Activated naive CD4-positive, alpha-beta T cell treated with anti-CD3 and anti-CD28 coated beads, Interleukin-2, amount 50 U/mL, for 16 hours (primary cell): ENCODE measurements at regions not wholly inside any gene's neighbourhood (a gene's known extent, or its start where the extent isn't known, plus 50 kb on each side); places are given as distances from the start of the nearest gene placed in this dataset.
A peak's percentile ranks its signal among the peaks of the same experiment; 100 is the strongest.
"Not testable (repeated sequence)": the region's sequence is repeated elsewhere in the genome, so short reads cannot be mapped to it uniquely, and the experiment has no call there.

Experiments
- DNase-seq: peaks from one replicate; pipeline ENCODE4 v3.0.0-alpha.2; 2020

DNA sequence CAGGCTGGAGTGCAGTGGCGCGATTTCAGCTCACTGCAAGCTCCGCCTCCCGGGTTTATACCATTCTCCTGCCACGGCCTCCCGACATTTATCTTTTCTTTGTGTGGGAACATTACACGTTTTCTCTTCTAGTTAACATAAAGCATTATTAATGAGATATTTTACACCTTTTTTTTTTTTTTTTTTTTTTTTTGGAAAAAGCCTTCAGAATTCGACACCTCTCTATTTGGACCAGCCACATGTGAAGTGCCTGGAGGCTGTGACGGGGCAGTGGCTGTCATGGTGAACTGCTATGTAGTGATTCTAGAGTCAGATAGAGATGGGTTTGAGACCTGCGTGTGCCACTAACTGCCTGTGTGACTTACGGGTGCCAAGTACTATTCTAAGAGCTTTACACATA, 64.3 kb downstream of the SMIM38 start:
- DNase-seq, result no peak

DNA sequence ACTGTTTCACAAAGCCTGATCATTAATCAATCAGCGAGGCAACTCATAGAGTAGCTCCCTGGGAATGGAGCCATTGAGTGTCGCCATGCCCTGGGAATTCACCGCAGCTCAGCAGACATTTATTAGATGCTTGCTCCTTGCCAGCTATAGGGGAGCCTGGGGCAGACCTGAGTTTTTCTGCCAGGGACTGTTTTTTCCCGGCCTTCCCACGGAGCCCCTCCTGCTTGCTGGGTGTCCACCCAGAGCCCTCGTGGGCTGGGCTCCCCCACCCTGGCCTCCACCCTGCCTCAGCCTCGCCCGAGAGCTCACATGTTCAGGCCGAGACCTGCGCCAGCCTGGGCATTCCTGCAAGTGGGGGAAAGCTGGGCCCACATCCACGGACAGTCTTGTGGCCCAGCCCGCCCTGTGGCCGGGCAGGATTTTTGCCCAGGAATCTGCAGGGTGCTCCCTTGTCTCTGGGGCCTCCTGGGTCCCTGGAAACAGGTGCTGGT, 64.9 kb downstream of the SMIM38 start:
- peak; percentile 3 for DNase-seq

DNA sequence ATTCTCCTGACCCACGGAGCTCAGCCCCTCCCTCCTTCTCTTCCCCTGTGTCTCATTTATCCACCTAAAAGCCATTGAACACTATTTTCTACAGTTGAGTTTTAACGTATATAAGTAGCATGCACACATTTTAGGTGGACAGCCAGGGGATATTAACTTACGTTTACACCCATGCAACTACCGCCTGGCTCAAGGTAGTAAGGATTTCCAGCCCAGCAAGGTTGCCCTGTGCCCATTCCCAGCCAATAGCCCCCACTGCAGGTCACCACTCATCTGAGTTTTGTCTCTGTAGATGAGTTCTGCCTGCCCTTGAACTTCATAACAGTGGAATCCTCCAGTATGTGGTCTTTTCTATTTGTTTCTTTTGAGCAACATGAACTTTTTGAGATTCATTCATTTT, 65.4 kb downstream of the SMIM38 start:
- peak; percentile 1 for DNase-seq

DNA sequence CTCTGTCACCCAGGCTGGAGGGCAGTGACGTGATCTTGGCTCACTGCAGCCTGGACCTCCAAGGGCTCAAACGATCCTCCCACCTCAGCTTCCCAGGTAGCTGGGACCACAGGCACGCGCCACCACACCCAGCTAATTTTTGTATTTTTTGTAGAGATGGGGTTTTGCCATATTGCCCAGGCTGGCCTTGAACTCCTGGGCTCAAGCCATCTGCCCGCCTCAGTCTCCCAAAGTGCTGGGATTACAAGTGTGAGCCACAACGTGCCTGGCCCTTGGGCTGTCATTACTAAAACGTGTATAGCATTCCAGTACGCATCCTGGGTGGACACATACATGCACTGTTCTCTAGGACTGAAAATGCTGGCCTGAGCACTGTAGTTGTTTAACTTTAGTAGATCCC, 65.9 kb downstream of the SMIM38 start:
- DNase-seq, result not testable (repeated sequence)

GRCh38 chr11:69227271-69227670, 66.7 kb upstream of the MYEOV start:
- no peak for DNase-seq

- DNase-seq, result no peak
Observed at GRCh38 chr11:69229511-69229910, 64.4 kb upstream of the MYEOV start.

DNA sequence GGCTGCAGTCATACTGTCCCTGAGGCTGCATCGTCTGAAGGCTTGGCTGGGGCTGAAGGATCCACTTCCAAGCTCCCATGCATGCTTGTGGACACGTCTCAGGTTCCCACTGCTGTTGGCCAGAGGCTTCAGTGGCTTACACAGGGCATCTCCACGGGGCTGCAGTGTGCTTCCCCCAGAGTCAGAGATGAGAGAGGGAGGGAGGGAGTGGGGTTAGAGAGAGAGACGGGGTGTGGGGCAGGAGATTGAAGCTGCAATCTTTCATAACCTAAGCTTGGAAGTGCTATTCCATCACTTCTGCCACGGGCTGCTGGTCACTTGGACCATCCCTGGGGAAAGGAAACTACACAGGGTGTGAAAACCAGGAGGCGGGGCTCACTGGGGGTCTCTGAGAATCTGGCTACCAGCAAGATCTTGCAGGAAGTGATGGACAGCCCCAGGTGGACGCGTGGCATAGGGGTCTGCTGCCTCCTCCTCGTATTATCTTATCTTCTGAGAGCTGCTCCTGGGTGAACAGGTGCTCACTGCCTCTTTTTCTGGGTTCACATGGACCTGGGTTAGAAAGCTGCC, 63.0 kb upstream of the MYEOV start:
- DNase-seq, result no peak

GRCh38 chr11:69231466-69232018, 62.4 kb upstream of the MYEOV start:
- peak; percentile 0 for DNase-seq

GRCh38 chr11:69232821-69233743, 60.9 kb upstream of the MYEOV start:
- peak; percentile 6 for DNase-seq

GRCh38 chr11:69233744-69234570, 60.0 kb upstream of the MYEOV start:
- peak; percentile 2 for DNase-seq

- DNase-seq, result no peak
Observed at GRCh38 chr11:69234740-69235710, 58.9 kb upstream of the MYEOV start.

DNA sequence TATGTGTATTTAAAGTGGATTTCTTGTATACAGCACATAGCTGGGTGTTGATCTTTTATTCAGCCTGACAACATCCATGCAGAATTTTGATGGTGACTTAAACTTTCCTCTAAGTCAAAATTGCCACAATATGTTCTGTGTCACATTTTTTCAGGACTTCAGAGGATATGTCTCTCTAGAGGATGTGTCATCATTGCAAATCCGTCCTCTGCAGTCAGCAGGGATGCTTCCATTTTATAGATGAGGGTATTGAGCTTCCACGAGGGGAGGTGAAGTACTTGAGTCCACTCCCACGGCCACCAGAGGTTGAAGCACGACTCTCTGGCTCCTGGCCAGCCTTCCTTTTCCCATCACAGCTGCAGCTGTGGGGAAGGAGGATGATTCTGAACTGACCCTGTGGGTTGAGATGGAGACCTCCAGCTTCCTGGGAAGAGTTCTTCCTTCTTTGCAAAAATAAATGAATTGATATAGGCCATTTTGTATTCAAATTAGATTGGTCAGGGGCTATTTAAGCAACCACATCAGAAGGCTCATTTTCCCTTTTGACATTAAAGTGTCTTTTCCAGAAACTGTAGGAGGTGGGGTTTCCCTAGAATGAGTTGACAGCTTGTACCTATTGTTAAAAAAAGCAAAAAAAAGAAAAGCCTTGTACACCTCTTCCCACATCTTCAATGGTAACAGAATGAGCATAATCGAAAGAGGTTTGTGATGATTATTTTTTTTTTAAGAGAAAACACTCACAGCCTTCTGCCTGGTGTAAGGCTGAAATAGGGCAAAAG, 55.2 kb upstream of the MYEOV start:
- no peak for DNase-seq

DNA sequence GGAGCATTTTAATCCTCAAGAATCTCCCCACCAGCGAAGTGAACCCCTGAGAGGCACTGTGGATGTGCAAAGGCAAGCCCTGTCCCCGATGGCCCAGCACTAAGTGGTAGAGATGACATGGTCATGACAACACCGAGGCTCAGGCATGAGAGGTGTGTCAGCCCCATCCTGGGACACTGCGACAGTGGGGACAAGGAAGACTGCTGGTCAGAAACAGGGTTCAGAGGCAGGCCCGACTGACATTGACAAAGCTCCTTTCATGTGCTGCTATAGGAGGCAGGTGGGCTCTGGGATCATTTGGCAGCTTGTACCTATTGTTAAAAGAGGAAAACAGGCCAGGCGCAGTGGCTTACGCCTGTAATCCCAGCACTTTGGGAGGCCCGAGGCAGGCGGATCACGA, 54.3 kb upstream of the MYEOV start:
- no peak for DNase-seq

DNA sequence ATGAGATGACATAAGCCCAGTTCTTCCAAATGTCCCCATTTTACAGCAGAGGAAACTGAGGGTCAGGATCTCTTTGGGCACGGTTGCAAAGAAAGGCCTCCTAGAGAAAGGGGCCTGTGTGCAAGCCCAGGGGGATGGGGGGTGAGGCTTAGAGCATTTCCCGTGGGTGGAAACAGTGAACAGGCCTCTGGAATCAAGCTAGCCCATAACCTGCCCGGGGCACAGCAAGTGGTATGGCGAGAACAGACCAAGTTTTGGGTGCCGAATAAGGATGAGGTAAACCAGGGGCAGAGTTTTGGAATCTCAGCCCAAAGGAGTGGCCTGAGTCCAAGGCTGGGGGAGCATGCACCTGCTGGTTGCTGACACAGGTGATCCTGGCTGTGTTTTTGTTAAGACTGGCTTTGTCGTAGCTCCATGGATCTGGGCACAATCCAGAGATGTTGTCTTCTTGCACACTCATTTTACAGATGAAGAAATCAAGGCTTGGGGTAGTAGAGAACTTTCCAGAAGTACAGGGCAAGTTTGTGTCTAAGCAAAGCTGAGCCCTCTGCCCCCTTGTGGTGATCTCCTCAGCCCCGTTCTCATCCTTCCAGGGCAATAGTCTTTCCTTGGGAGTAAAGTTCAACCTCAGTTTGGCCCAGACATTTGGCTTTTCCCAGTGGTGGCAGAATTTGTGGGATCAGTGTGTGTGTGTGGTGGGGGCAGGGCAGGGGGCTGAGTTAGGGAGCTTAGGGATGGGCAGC, 53.5 kb upstream of the MYEOV start:
- no peak for DNase-seq

DNA sequence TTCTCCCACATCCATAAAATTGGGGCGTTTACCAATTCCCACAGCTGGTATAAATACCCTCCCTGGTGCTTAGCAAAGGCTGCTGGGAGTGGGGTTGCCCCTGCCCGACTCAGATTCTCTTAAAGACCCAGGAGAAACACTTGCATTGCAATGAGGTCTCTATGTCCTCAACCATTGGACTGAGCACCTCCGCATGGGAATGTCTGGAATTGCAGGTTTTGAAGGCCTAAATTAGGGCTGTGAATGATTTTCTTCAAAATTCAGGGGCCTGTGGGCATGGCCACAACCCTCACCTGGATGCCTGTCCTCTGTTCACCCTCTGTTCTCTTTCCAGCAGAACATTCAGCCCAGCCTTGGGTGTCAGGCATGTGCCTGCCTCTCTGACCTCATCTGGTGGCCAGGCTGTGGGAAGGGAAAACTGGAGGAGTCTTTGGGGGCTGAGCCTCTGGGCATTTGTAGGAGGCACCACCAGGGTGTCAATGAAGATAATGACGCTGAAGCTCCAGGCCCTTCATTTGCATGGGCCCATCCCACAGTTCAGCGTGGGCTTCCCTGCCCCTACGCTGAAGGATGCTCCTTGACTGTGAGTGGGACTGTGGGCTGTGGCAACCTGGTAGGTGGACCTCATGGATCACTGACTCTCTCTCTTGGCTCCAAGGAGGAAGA, 52.7 kb upstream of the MYEOV start:
- no peak for DNase-seq

GRCh38 chr11:69241844-69242243, 52.1 kb upstream of the MYEOV start:
- no peak for DNase-seq

GRCh38 chr11:69242266-69242920, 51.6 kb upstream of the MYEOV start:
- DNase-seq, result no peak

- no peak for DNase-seq
Observed at GRCh38 chr11:69243496-69244200, 50.3 kb upstream of the MYEOV start.
